ENCODE measurements at regions not wholly inside any gene's neighbourhood (a gene's known extent, or its start where the extent isn't known, plus 50 kb on each side); places are given as distances from the start of the nearest gene placed in this dataset.
"Not testable (repeated sequence)": the region's sequence is repeated elsewhere in the genome, so short reads cannot be mapped to it uniquely, and the experiment has no call there.

GRCh38 chr7:65554553-65555476, 181.2 kb downstream of the ZNF92 start:
- H3K9me3 Mint-ChIP-seq (ENCODE audit: low read depth); H3K27ac Mint-ChIP-seq; ATAC-seq; H3K27me3 Mint-ChIP-seq; CTCF ChIA-PET; DNase-seq; H3K4me1 Mint-ChIP-seq; H3K36me3 Mint-ChIP-seq; H3K4me3 Mint-ChIP-seq: not testable (repeated sequence)

GRCh38 chr7:65558584-65558983, 184.9 kb downstream of the ZNF92 start:
- H3K27me3 Mint-ChIP-seq; H3K4me3 Mint-ChIP-seq; H3K9me3 Mint-ChIP-seq (ENCODE audit: low read depth); H3K4me1 Mint-ChIP-seq; H3K27ac Mint-ChIP-seq; ATAC-seq; CTCF ChIA-PET; H3K36me3 Mint-ChIP-seq: not testable (repeated sequence)
- DNase-seq: peak; percentile 40

GRCh38 chr7:65561786-65562372, 188.2 kb downstream of the ZNF92 start:
- H3K27ac Mint-ChIP-seq; ATAC-seq; H3K36me3 Mint-ChIP-seq; H3K9me3 Mint-ChIP-seq (ENCODE audit: low read depth); H3K4me3 Mint-ChIP-seq; CTCF ChIA-PET; H3K4me1 Mint-ChIP-seq; H3K27me3 Mint-ChIP-seq; DNase-seq: not testable (repeated sequence)

- H3K4me3 Mint-ChIP-seq; H3K27ac Mint-ChIP-seq; ATAC-seq; H3K4me1 Mint-ChIP-seq; CTCF ChIA-PET; H3K27me3 Mint-ChIP-seq; H3K9me3 Mint-ChIP-seq (ENCODE audit: low read depth); H3K36me3 Mint-ChIP-seq: not testable (repeated sequence)
- DNase-seq: peak; percentile 38
These were observed 188.9 kb downstream of the ZNF92 start for GRCh38 chr7:65562522-65562921.

GRCh38 chr7:65563333-65563732, 189.7 kb downstream of the ZNF92 start:
- H3K4me1 Mint-ChIP-seq; H3K27ac Mint-ChIP-seq; H3K9me3 Mint-ChIP-seq (ENCODE audit: low read depth); H3K4me3 Mint-ChIP-seq; H3K36me3 Mint-ChIP-seq; ATAC-seq; H3K27me3 Mint-ChIP-seq; CTCF ChIA-PET; DNase-seq: not testable (repeated sequence)

GRCh38 chr7:65568226-65568625, 194.6 kb downstream of the ZNF92 start:
- ATAC-seq; CTCF ChIA-PET; H3K4me1 Mint-ChIP-seq; H3K27me3 Mint-ChIP-seq; H3K27ac Mint-ChIP-seq; DNase-seq; H3K9me3 Mint-ChIP-seq (ENCODE audit: low read depth); H3K4me3 Mint-ChIP-seq; H3K36me3 Mint-ChIP-seq: not testable (repeated sequence)

GRCh38 chr7:65570990-65571389, 197.3 kb downstream of the ZNF92 start:
- H3K4me1 Mint-ChIP-seq; CTCF ChIA-PET; H3K27ac Mint-ChIP-seq; H3K36me3 Mint-ChIP-seq; H3K4me3 Mint-ChIP-seq; H3K27me3 Mint-ChIP-seq; DNase-seq; ATAC-seq; H3K9me3 Mint-ChIP-seq (ENCODE audit: low read depth): not testable (repeated sequence)

GRCh38 chr7:65572581-65572980, 198.9 kb downstream of the ZNF92 start:
- H3K4me3 Mint-ChIP-seq; H3K27ac Mint-ChIP-seq; H3K36me3 Mint-ChIP-seq; H3K27me3 Mint-ChIP-seq; H3K4me1 Mint-ChIP-seq; CTCF ChIA-PET; ATAC-seq; DNase-seq; H3K9me3 Mint-ChIP-seq (ENCODE audit: low read depth): not testable (repeated sequence)

GRCh38 chr7:65576370-65576769, 202.7 kb downstream of the ZNF92 start:
- DNase-seq; ATAC-seq; H3K4me1 Mint-ChIP-seq; H3K4me3 Mint-ChIP-seq; H3K36me3 Mint-ChIP-seq; H3K27me3 Mint-ChIP-seq; H3K9me3 Mint-ChIP-seq (ENCODE audit: low read depth); CTCF ChIA-PET; H3K27ac Mint-ChIP-seq: not testable (repeated sequence)

GRCh38 chr7:65582518-65583119, 209.0 kb downstream of the ZNF92 start:
- ATAC-seq, CTCF ChIA-PET: not testable (repeated sequence)

GRCh38 chr7:65602495-65602894, 228.8 kb downstream of the ZNF92 start:
- CTCF ChIA-PET: not testable (repeated sequence)

More at GRCh38 chr7:65582518-65583119, 209.0 kb downstream of the ZNF92 start:
- H3K4me3 Mint-ChIP-seq; H3K36me3 Mint-ChIP-seq; H3K27ac Mint-ChIP-seq; H3K9me3 Mint-ChIP-seq (ENCODE audit: low read depth); H3K4me1 Mint-ChIP-seq; DNase-seq; H3K27me3 Mint-ChIP-seq: not testable (repeated sequence)

GRCh38 chr7:65609131-65609530, 235.5 kb downstream of the ZNF92 start:
- Mint-ChIP-seq H3K4me3 (no peak overlapping the region), H3K27ac (no peak overlapping the region), H3K27me3 (peaks cover 32% of the 10 kb centered on the region), H3K36me3 (no peaks in the 10 kb centered on the region), H3K9me3 (ENCODE audit: low read depth) (no peaks in the 10 kb centered on the region), H3K4me1 (no peaks in the 10 kb centered on the region)
- CTCF ChIA-PET: no interaction called here
- no peak for DNase-seq
- ATAC-seq: no peak

More at GRCh38 chr7:65602495-65602894, 228.8 kb downstream of the ZNF92 start:
- H3K4me3 Mint-ChIP-seq; H3K4me1 Mint-ChIP-seq; H3K27ac Mint-ChIP-seq; ATAC-seq; H3K9me3 Mint-ChIP-seq (ENCODE audit: low read depth); DNase-seq; H3K36me3 Mint-ChIP-seq: not testable (repeated sequence)
- peaks cover 40% of the 10 kb centered on the region for H3K27me3 Mint-ChIP-seq

GRCh38 chr7:65613644-65614289, 240.1 kb downstream of the ZNF92 start:
- H3K36me3 Mint-ChIP-seq; ATAC-seq; H3K9me3 Mint-ChIP-seq (ENCODE audit: low read depth); H3K4me3 Mint-ChIP-seq; H3K4me1 Mint-ChIP-seq; H3K27ac Mint-ChIP-seq; DNase-seq; CTCF ChIA-PET: not testable (repeated sequence)
- peaks cover 35% of the 10 kb centered on the region for H3K27me3 Mint-ChIP-seq
